Breast epithelium (tissue), 3 donors: ENCODE measurements at regions not wholly inside any gene's neighbourhood (a gene's known extent, or its start where the extent isn't known, plus 50 kb on each side); places are given as distances from the start of the nearest gene placed in this dataset.

Source experiments
- POLR2A ChIP-seq: fragments of 450-650 bp; IDR thresholded peaks from one replicate; pipeline ENCODE4 v1.6.1; 2016; ENCODE audit warnings: antibody characterized with exemption, mild to moderate bottlenecking, moderate library complexity
- POLR2AphosphoS5 ChIP-seq, 3 donors: sonication (generic); formaldehyde crosslinking; IDR thresholded peaks; one replicate each; pipeline ENCODE4 v1.6.1; 2017; ENCODE audit warnings: antibody characterized with exemption in 3 of 3
- TF ChIP-seq, protein P1 (sequence below), 3 donors: fragments of 450-650 bp; IDR thresholded peaks; one replicate each; pipeline ENCODE4 v1.5.1; 2016 to 2017; ENCODE audit warnings: antibody characterized with exemption in 3 of 3, mild to moderate bottlenecking in 3 of 3, moderate library complexity in 3 of 3

DNA sequence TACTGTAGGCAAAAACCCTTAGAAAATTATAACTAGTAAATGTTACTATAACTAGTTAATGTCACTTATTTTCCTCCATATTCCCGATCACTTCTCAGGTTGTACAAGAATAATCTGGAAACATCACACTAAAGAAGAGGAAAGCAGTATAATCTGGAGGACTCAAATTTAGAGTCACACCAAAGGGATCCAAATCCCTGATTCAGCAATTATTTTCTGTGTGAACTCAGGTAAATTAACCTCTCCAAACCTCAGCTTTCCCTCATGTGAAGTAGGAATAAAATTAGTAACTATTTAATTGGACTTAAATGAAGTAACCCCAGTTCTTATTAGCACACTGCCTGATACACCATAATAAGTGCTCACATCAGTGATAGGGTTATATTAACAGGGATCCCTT, 170.1 kb upstream of the NECTIN3 start:
- TF ChIP-seq POLR2A, result no peak
- TF ChIP-seq, protein P1, sequence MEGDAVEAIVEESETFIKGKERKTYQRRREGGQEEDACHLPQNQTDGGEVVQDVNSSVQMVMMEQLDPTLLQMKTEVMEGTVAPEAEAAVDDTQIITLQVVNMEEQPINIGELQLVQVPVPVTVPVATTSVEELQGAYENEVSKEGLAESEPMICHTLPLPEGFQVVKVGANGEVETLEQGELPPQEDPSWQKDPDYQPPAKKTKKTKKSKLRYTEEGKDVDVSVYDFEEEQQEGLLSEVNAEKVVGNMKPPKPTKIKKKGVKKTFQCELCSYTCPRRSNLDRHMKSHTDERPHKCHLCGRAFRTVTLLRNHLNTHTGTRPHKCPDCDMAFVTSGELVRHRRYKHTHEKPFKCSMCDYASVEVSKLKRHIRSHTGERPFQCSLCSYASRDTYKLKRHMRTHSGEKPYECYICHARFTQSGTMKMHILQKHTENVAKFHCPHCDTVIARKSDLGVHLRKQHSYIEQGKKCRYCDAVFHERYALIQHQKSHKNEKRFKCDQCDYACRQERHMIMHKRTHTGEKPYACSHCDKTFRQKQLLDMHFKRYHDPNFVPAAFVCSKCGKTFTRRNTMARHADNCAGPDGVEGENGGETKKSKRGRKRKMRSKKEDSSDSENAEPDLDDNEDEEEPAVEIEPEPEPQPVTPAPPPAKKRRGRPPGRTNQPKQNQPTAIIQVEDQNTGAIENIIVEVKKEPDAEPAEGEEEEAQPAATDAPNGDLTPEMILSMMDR (IDR thresholded peaks at IDR 0.05), result no peak
- TF ChIP-seq POLR2AphosphoS5 (IDR thresholded peaks at IDR 0.05), result no peak
